Heart right ventricle (tissue), 16 donors: ENCODE measurements at regions not wholly inside any gene's neighbourhood (a gene's known extent, or its start where the extent isn't known, plus 50 kb on each side); places are given as distances from the start of the nearest gene placed in this dataset.

Experiments
- ATAC-seq, 8 donors: fragments of 200-7000 bp; cut with Tn5 transposase; one replicate each; pipeline ENCODE4 v1.9.1; 2020; ENCODE audit warnings: mild to moderate bottlenecking in 8 of 8, moderate library complexity in 8 of 8, moderate number of reproducible peaks in 1 of 8
- DNase-seq, 2 donors: peaks; one replicate each; pipeline ENCODE4 v3.0.0-alpha.2; 2020
- H3K27ac ChIP-seq, 10 donors: fragments of 200-600 bp; sonication (generic) in 2 of 10; one replicate each; pipeline versions ENCODE4 v1.5.0 to v1.8.0; 2020 to 2022; ENCODE audit warnings: mild to moderate bottlenecking in 3 of 10
- H3K27me3 ChIP-seq, 7 donors: fragments of 200-600 bp; one replicate each; pipeline ENCODE4 v1.8.0; 2021 to 2022; ENCODE audit warnings: mild to moderate bottlenecking in 2 of 7
- H3K36me3 ChIP-seq, 9 donors: fragments of 200-600 bp; sonication (generic) in 1 of 9; one replicate each; pipeline versions ENCODE4 v1.5.0 to v1.8.0; 2020 to 2022; ENCODE audit warnings: mild to moderate bottlenecking in 2 of 9
- H3K4me1 ChIP-seq, 9 donors: fragments of 200-600 bp; sonication (generic) in 1 of 9; one replicate each; pipeline versions ENCODE4 v1.5.0 to v1.8.0; 2020 to 2022; ENCODE audit warnings: mild to moderate bottlenecking in 4 of 9
- H3K4me3 ChIP-seq, 10 donors: fragments of 200-600 bp; sonication (generic) in 2 of 10; one replicate each; pipeline versions ENCODE4 v1.5.0 to v1.8.0; 2020 to 2022; ENCODE audit warnings: mild to moderate bottlenecking in 7 of 10, moderate library complexity in 2 of 10
- H3K9me3 ChIP-seq, 11 donors: fragments of 200-600 bp in 10 of 11; sonication (generic) in 2 of 11; one replicate each; pipeline versions ENCODE4 v1.5.0 to v1.8.0; 2013 to 2022; ENCODE audit warnings: mild to moderate bottlenecking in 2 of 11, control low read depth in 1 of 11, moderate library complexity in 1 of 11
- WGBS, 2 donors: extraction: QIAGEN DNeasy Blood & Tissue Kit; methylation state at CpG; one replicate each; pipeline ENCODE4 v1.1.7; 2013; ENCODE audit warnings: inconsistent platforms in 1 of 2; 5-methylcytosine and 5-hydroxymethylcytosine counted together
- intact Hi-C, 10 donors: fragments of 100-400 bp; cut with DNase I; formaldehyde crosslinking; loops; one replicate each; pipeline versions ENCODE4 v1.11.1 to v1.14.2; 2022
- TF ChIP-seq, protein P1 (sequence below), 9 donors: fragments of 200-600 bp; sonication (generic) in 2 of 9; IDR thresholded peaks; one replicate each; pipeline versions ENCODE4 v1.5.0 to v1.8.0; 2021 to 2022; ENCODE audit warnings: antibody characterized with exemption in 9 of 9, mild to moderate bottlenecking in 5 of 9, moderate library complexity in 1 of 9
- donor health status: Arrhythmogenic right ventricular cardiomyopathy.
- donor health status: ischemic (EF 13 %, LVEDD 7.1; RV severe dilation, severe dysfunction).
- donor health status: healthy with polysubstance abuse.
- donor health status: DM: no; HTN: yes; CAD: no.
- donor health status: DM: no; HTN: no; CAD: no.
- donor health status: ischemic (EF 25% LVEDD 6.9; RV normal size, moderate dysfunction).
- donor health status: ischemic (EF 25% LVEDD 5.7; RV mildly dilated, moderate dysfunction).
- donor health status: healthy.
- donor health status: DM: yes; HTN: yes; CAD: no.
- donor health status: Ischemic cardiomyopathy.
- donor health status: ischemic (EF 35%, LVEDD 5.7; RV mildly dilated, moderate dysfunction).
- donor health status: nonischemic (EF 11% LVEDD 7.7; RV severe dilation, severe dysfunction).
- donor health status: DM: yes; HTN: yes; CAD: no.
- donor health status: PGD.
- donor health status: ischemic (EF 29% LVEDD 5.4; RV normal size, mild dysfunction).
- donor health status: nonischemic (EF 23%, LVEDD 6.1; RV moderate dilation, normal function).

DNA sequence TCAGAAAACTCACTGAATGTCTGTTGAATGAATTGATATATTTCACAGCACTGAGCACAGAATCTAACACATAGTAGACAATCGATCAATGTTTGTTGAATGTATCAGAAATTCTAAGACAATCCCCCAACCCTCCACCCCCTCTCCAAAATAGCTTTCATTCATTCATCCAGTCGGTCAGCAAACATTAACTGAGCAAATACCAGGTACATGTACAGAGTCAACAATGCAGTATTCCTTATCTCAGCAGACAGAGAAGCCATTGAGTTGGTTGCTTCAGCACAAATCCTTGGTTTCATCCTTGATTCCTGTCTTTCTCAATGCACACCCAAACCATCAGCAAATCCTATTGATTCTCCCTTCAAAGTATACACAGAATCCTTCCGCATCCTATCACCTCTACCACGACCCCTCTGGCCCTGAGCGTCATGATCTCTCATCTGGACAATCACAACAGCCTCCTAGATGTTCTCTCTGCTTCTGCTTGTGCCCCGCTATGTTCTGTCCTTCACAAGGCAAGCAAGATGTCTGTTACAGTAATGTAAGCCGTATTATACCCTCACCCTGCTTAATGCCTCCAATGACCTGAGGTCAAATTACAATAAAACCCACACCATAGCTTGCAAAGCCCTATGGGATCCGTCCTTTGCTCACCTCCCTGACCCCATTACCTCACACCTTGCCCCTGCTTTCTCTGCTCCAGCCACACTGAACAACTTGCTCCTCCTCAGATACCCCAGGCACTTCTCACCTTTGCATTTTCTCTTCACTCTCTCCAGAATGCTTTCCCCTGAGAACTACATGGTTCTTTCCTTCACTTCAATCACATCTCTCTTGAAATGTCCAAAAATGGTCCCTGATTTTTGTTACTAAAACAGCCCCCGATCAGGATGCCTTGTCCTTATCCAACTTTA lies 738.1 kb upstream of the TBX3 start:
- WGBS, 2 donors, result 84% methylated on average over 9 of the region's 9 CpGs
- intact Hi-C loops, result no loop called here

DNA sequence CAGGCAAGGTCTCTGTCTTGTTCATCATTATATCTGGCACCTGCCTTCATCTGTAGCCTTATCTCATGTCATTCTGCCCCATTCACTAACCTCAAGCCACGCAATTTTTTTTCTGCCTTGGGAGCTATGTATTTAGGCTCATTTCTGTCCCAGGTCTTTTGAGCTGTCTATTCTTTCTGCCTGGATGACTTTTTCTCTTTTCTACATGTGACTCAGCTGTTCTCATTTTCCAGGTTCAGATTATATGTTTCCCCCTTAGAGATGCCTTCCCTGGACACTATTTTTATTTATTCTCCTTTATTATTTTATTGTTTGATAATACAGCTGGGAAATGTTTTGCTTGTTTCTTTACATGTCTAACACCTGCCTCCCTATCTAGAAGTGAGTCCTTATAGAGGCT lies 737.4 kb upstream of the TBX3 start:
- Histone ChIP-seq H3K27me3 (peaks cover 0 to 6% (median 0%) of the 10 kb centered on the region in 7 donors), H3K27ac (no peak overlapping the region), H3K9me3 (peaks cover 0 to 9% (median 0%) of the 10 kb centered on the region in 11 donors), H3K4me1 (no peaks in the 10 kb centered on the region), H3K36me3 (no peaks in the 10 kb centered on the region), H3K4me3 (no peak overlapping the region)
- TF ChIP-seq, protein P1, sequence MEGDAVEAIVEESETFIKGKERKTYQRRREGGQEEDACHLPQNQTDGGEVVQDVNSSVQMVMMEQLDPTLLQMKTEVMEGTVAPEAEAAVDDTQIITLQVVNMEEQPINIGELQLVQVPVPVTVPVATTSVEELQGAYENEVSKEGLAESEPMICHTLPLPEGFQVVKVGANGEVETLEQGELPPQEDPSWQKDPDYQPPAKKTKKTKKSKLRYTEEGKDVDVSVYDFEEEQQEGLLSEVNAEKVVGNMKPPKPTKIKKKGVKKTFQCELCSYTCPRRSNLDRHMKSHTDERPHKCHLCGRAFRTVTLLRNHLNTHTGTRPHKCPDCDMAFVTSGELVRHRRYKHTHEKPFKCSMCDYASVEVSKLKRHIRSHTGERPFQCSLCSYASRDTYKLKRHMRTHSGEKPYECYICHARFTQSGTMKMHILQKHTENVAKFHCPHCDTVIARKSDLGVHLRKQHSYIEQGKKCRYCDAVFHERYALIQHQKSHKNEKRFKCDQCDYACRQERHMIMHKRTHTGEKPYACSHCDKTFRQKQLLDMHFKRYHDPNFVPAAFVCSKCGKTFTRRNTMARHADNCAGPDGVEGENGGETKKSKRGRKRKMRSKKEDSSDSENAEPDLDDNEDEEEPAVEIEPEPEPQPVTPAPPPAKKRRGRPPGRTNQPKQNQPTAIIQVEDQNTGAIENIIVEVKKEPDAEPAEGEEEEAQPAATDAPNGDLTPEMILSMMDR (IDR thresholded peaks at IDR 0.05), result no peak
- WGBS, 2 donors, result 77 to 93% methylated on average over 1 of the region's 1 CpG
- ATAC-seq (no peak), DNase-seq (no peak)
- intact Hi-C loops, result no loop called here

More for the DNA sequence above, 738.1 kb upstream of the TBX3 start:
- H3K27me3 ChIP-seq, result peaks cover 0 to 6% (median 0%) of the 10 kb centered on the region in 7 donors
- no peak for ATAC-seq
- no peak overlapping the region for H3K4me3 ChIP-seq
- TF ChIP-seq, protein P1 (IDR thresholded peaks at IDR 0.05), result no peak
- no peaks in the 10 kb centered on the region for H3K4me1 ChIP-seq
- H3K27ac ChIP-seq, result no peak overlapping the region
- DNase-seq, result no peak
- H3K36me3 ChIP-seq, result no peaks in the 10 kb centered on the region
- peaks cover 0 to 4% (median 0%) of the 10 kb centered on the region in 11 donors for H3K9me3 ChIP-seq

DNA sequence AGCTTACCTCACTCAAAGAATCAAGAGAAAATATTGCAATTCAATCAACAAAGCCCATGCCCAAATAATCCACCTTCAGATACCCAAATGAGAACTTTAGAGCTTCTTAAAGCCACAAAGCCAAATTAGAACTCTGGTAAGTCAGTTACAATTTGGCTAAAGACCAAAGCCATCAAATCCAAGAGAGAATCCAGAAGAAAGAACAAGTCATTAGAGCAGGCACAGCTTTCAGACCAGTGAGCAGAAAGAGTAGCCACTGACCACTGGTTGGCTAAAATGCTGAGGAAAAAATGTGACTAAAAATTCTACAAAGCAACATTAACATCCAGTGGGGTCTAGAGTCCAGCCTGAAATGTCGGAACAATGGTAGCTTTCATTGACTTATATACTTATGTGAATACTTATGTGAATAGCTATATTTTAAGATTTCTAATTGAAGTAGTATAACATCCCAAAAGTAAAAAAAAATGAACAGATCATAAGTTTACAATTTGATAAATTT lies 735.2 kb upstream of the TBX3 start:
- TF ChIP-seq, protein P1 (IDR thresholded peaks at IDR 0.05), result no peak
- peaks cover 0 to 6% (median 0%) of the 10 kb centered on the region in 7 donors for H3K27me3 ChIP-seq
- DNase-seq (no peak), ATAC-seq (no peak)
- intact Hi-C loops, result no loop called here
- H3K27ac ChIP-seq, result no peak overlapping the region
- WGBS, 2 donors, result 93 to 98% methylated on average over 1 of the region's 1 CpG
- peaks cover 0 to 9% (median 0%) of the 10 kb centered on the region in 11 donors for H3K9me3 ChIP-seq
- no peak overlapping the region for H3K4me3 ChIP-seq
- H3K4me1 ChIP-seq, result no peaks in the 10 kb centered on the region
- H3K36me3 ChIP-seq, result no peaks in the 10 kb centered on the region

DNA sequence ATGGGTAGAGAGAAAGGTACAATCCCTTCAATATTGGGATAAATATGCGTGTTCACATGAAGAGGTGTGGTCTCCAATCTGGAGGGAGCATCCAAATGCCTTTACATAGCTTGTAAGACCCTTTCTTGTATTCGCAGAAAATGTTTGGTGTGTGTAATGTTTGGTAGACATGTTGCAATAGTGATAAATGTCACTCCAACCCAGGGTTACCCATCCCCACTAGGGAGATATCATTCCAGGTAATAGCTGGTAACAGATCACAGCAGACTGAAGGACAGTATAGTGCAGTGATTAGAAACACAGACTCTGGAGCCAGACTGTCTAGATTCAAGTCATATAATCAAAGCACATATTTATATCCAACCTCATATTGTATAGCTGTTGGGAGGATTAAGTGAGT lies 733.6 kb upstream of the TBX3 start:
- Histone ChIP-seq H3K36me3 (no peaks in the 10 kb centered on the region), H3K9me3 (peaks cover 0 to 9% (median 0%) of the 10 kb centered on the region in 11 donors), H3K4me1 (no peaks in the 10 kb centered on the region), H3K4me3 (no peak overlapping the region), H3K27me3 (peaks cover 0 to 6% (median 0%) of the 10 kb centered on the region in 7 donors), H3K27ac (no peak overlapping the region)
- DNase-seq (no peak), ATAC-seq (no peak)
- TF ChIP-seq, protein P1 (IDR thresholded peaks at IDR 0.05), result no peak
- intact Hi-C loops, result no loop called here
- 94 to 96% methylated on average over 2 of the region's 2 CpGs for WGBS, 2 donors
